A172 (cell line): ENCODE measurements at regions not wholly inside any gene's neighbourhood (a gene's known extent, or its start where the extent isn't known, plus 50 kb on each side); places are given as distances from the start of the nearest gene placed in this dataset.

Experiments
- DNase-seq: peaks from one replicate; pipeline ENCODE4 v3.0.0-alpha.2; 2015; ENCODE audit warnings: low spot score

- DNase-seq = no peak
These were observed 49.9 kb upstream of the TAB2 start for GRCh38 chr6:149267513-149268043.
